HEK293T (cell line): ENCODE measurements at regions not wholly inside any gene's neighbourhood (a gene's known extent, or its start where the extent isn't known, plus 50 kb on each side); places are given as distances from the start of the nearest gene placed in this dataset.

Experiments used
- BHLHE40 ChIP-seq: fragments of 450-650 bp; IDR thresholded peaks from 2 replicates; pipeline ENCODE4 v1.6.1; 2016; ENCODE audit warnings: mild to moderate bottlenecking, moderate library complexity, borderline replicate concordance
- ELF4 ChIP-seq: fragments of 450-650 bp; IDR thresholded peaks from 2 replicates; pipeline ENCODE4 v1.6.1; 2017; ENCODE audit warnings: antibody characterized with exemption
- FOXA1 ChIP-seq: fragments of 450-650 bp; IDR thresholded peaks from 2 replicates; pipeline ENCODE4 v1.6.1; 2016; ENCODE audit warnings: mild to moderate bottlenecking
- HDGF ChIP-seq: fragments of 450-650 bp; IDR thresholded peaks from 2 replicates; pipeline ENCODE4 v1.6.1; 2017; ENCODE audit warnings: antibody characterized with exemption, borderline replicate concordance
- SUZ12 ChIP-seq: fragments of 450-650 bp; IDR thresholded peaks from 2 replicates; pipeline ENCODE4 v1.6.1; 2016; ENCODE audit warnings: mild to moderate bottlenecking

GRCh38 chr12:72832024-72832423, 559.9 kb downstream of the TRHDE start:
- TF ChIP-seq FOXA1, result no peak
- no peak for TF ChIP-seq BHLHE40
- no peak for TF ChIP-seq SUZ12
- TF ChIP-seq ELF4, result no peak
- no peak for TF ChIP-seq HDGF
